ENCODE measurements at regions not wholly inside any gene's neighbourhood (a gene's known extent, or its start where the extent isn't known, plus 50 kb on each side); places are given as distances from the start of the nearest gene placed in this dataset.

- in situ Hi-C loops (cut with HindIII; ENCODE audit: low sequenced_read_pairs): no loop called here
Measured at GRCh38 chr3:181178991-181179390, 189.5 kb upstream of the DNAJC19 start.

GRCh38 chr3:181176601-181177000 is 187.1 kb upstream of the DNAJC19 start:
- in situ Hi-C loops (cut with HindIII; ENCODE audit: low sequenced_read_pairs): no loop called here
- H3K4me3 ChIP-seq (ENCODE audit: low read depth, low read length): no peak overlapping the region
- DNase-seq (ENCODE audit: low read depth, low spot score): peak; percentile 59
- TF ChIP-seq CTCF (IDR thresholded peaks at IDR 0.05; ENCODE audit: low read depth, low read length): peak; percentile 55

More at GRCh38 chr3:181178991-181179390, 189.5 kb upstream of the DNAJC19 start:
- no peak for TF ChIP-seq CTCF (IDR thresholded peaks at IDR 0.05; ENCODE audit: low read depth, low read length)
- DNase-seq (ENCODE audit: low read depth, low spot score): no peak
- H3K4me3 ChIP-seq (ENCODE audit: low read depth, low read length): no peak overlapping the region

- in situ Hi-C loops (cut with HindIII; ENCODE audit: low sequenced_read_pairs): no loop called here
- DNase-seq (ENCODE audit: low read depth, low spot score): no peak
- no peak overlapping the region for H3K4me3 ChIP-seq (ENCODE audit: low read depth, low read length)
- no peak for TF ChIP-seq CTCF (IDR thresholded peaks at IDR 0.05; ENCODE audit: low read depth, low read length)
Measured at GRCh38 chr3:181174676-181175233, 185.2 kb upstream of the DNAJC19 start.

GRCh38 chr3:181174022-181174421 is 184.5 kb upstream of the DNAJC19 start:
- no peak overlapping the region for H3K4me3 ChIP-seq (ENCODE audit: low read depth, low read length)
- TF ChIP-seq CTCF (IDR thresholded peaks at IDR 0.05; ENCODE audit: low read depth, low read length): no peak
- DNase-seq (ENCODE audit: low read depth, low spot score): no peak
- in situ Hi-C loops (cut with HindIII; ENCODE audit: low sequenced_read_pairs): no loop called here

- in situ Hi-C loops (cut with HindIII; ENCODE audit: low sequenced_read_pairs): no loop called here
- no peak overlapping the region for H3K4me3 ChIP-seq (ENCODE audit: low read depth, low read length)
- no peak for TF ChIP-seq CTCF (IDR thresholded peaks at IDR 0.05; ENCODE audit: low read depth, low read length)
- DNase-seq (ENCODE audit: low read depth, low spot score): no peak
Measured at GRCh38 chr3:181173227-181173626, 183.7 kb upstream of the DNAJC19 start.

GRCh38 chr3:181134873-181135272 is 145.3 kb upstream of the DNAJC19 start:
- TF ChIP-seq CTCF (IDR thresholded peaks at IDR 0.05; ENCODE audit: low read depth, low read length): no peak
- in situ Hi-C loops (cut with HindIII; ENCODE audit: low sequenced_read_pairs): no loop called here
- DNase-seq (ENCODE audit: low read depth, low spot score): no peak
- no peak overlapping the region for H3K4me3 ChIP-seq (ENCODE audit: low read depth, low read length)

GRCh38 chr3:181133832-181134231 is 144.3 kb upstream of the DNAJC19 start:
- TF ChIP-seq CTCF (IDR thresholded peaks at IDR 0.05; ENCODE audit: low read depth, low read length): no peak
- no peak overlapping the region for H3K4me3 ChIP-seq (ENCODE audit: low read depth, low read length)
- no peak for DNase-seq (ENCODE audit: low read depth, low spot score)
- in situ Hi-C loops (cut with HindIII; ENCODE audit: low sequenced_read_pairs): no loop called here
